ENCODE measurements at regions not wholly inside any gene's neighbourhood (a gene's known extent, or its start where the extent isn't known, plus 50 kb on each side); places are given as distances from the start of the nearest gene placed in this dataset.

DNA sequence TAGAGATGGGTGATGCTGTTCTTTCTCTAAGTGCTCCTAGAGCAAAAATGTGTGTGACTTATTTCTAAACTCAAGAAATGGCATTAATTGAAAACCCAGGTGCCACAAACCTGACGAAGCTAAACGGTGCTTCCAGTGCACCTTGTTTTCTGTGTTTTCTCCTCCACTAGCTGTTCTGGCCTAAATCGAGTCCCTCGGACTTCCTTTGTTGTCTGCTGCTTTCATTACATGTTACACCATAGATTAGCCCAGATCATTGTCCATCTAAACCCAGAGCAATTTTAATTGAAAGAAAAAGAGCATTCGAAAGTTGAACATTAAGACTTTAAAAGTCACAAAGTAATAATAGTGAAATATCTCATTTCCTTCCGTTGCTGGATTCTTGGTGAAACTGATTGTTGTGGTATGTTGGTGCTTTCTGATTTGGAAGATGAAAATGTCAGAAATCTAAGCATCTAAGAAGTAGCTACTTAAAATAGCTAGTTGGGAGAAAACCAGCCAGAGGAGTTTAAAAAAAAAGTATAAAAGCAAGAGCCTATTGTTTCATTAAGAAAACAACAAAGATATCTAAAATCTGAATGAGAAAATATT, 219.6 kb upstream of the G2E3 start:
- Mint-ChIP-seq H3K36me3 (ENCODE audit: low read depth) (no peaks in the 10 kb centered on the region), H3K27me3 (ENCODE audit: insufficient read depth, low read depth, poor library complexity) (no peaks in the 10 kb centered on the region), H3K4me3 (no peak overlapping the region), H3K27ac (no peak overlapping the region), H3K4me1 (no peaks in the 10 kb centered on the region), H3K9me3 (no peaks in the 10 kb centered on the region)
- DNase-seq (ENCODE audit: low spot score) = no peak
- Histone ChIP-seq H3K27me3 (ENCODE audit: insufficient read depth) (no peaks in the 10 kb centered on the region), H3K27ac (ENCODE audit: low read depth) (no peak overlapping the region), H3K9me2 (ENCODE audit: insufficient read depth) (no peaks in the 10 kb centered on the region), H3K4me2 (no peak overlapping the region), H2AFZ (peak overlapping the region; percentile 72; the same call in 1 of the 2 replicates), H3K4me1 (ENCODE audit: insufficient read depth) (no peaks in the 10 kb centered on the region), H3F3A (replicated peaks; ENCODE audit: low read depth) (no peaks in the 10 kb centered on the region), H3K4me3 (no peak overlapping the region), H4K20me1 (replicated peaks; ENCODE audit: insufficient read depth) (no peaks in the 10 kb centered on the region), H3K79me2 (replicated peaks; ENCODE audit: insufficient read depth) (no peaks in the 10 kb centered on the region), H3K36me3 (ENCODE audit: insufficient read depth) (no peaks in the 10 kb centered on the region)
- ATAC-seq = no peak
- TF ChIP-seq CREB1 (CRISPR knock-in tag; IDR thresholded peaks at IDR 0.05; ENCODE audit: low read depth) (no peak), ZNF331 (CRISPR knock-in tag; IDR thresholded peaks at IDR 0.05; ENCODE audit: low read depth) (no peak), ZNF114 (CRISPR knock-in tag; IDR thresholded peaks at IDR 0.05) (no peak), POLR2AphosphoS5 (IDR thresholded peaks at IDR 0.05; ENCODE audit: low read depth) (no peak), EZH2phosphoT487 (IDR thresholded peaks at IDR 0.05; ENCODE audit: unreplicated experiment) (no peak), NANOG (IDR thresholded peaks at IDR 0.05; ENCODE audit: borderline replicate concordance) (no peak), EZH2 (IDR thresholded peaks at IDR 0.05; ENCODE audit: low read depth, unreplicated experiment) (no peak), STAT1 (IDR thresholded peaks at IDR 0.05; ENCODE audit: unreplicated experiment) (no peak), JUNB (IDR thresholded peaks at IDR 0.05; ENCODE audit: unreplicated experiment) (no peak)
- TF ChIP-seq, protein P1, sequence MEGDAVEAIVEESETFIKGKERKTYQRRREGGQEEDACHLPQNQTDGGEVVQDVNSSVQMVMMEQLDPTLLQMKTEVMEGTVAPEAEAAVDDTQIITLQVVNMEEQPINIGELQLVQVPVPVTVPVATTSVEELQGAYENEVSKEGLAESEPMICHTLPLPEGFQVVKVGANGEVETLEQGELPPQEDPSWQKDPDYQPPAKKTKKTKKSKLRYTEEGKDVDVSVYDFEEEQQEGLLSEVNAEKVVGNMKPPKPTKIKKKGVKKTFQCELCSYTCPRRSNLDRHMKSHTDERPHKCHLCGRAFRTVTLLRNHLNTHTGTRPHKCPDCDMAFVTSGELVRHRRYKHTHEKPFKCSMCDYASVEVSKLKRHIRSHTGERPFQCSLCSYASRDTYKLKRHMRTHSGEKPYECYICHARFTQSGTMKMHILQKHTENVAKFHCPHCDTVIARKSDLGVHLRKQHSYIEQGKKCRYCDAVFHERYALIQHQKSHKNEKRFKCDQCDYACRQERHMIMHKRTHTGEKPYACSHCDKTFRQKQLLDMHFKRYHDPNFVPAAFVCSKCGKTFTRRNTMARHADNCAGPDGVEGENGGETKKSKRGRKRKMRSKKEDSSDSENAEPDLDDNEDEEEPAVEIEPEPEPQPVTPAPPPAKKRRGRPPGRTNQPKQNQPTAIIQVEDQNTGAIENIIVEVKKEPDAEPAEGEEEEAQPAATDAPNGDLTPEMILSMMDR (conservative IDR thresholded peaks at IDR 0.05; ENCODE audit: low read depth in 2 of 2) = no peak
- TF ChIP-seq, protein P2, sequence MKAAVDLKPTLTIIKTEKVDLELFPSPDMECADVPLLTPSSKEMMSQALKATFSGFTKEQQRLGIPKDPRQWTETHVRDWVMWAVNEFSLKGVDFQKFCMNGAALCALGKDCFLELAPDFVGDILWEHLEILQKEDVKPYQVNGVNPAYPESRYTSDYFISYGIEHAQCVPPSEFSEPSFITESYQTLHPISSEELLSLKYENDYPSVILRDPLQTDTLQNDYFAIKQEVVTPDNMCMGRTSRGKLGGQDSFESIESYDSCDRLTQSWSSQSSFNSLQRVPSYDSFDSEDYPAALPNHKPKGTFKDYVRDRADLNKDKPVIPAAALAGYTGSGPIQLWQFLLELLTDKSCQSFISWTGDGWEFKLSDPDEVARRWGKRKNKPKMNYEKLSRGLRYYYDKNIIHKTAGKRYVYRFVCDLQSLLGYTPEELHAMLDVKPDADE (IDR thresholded peaks at IDR 0.05) = no peak
- TF ChIP-seq, protein P3, sequence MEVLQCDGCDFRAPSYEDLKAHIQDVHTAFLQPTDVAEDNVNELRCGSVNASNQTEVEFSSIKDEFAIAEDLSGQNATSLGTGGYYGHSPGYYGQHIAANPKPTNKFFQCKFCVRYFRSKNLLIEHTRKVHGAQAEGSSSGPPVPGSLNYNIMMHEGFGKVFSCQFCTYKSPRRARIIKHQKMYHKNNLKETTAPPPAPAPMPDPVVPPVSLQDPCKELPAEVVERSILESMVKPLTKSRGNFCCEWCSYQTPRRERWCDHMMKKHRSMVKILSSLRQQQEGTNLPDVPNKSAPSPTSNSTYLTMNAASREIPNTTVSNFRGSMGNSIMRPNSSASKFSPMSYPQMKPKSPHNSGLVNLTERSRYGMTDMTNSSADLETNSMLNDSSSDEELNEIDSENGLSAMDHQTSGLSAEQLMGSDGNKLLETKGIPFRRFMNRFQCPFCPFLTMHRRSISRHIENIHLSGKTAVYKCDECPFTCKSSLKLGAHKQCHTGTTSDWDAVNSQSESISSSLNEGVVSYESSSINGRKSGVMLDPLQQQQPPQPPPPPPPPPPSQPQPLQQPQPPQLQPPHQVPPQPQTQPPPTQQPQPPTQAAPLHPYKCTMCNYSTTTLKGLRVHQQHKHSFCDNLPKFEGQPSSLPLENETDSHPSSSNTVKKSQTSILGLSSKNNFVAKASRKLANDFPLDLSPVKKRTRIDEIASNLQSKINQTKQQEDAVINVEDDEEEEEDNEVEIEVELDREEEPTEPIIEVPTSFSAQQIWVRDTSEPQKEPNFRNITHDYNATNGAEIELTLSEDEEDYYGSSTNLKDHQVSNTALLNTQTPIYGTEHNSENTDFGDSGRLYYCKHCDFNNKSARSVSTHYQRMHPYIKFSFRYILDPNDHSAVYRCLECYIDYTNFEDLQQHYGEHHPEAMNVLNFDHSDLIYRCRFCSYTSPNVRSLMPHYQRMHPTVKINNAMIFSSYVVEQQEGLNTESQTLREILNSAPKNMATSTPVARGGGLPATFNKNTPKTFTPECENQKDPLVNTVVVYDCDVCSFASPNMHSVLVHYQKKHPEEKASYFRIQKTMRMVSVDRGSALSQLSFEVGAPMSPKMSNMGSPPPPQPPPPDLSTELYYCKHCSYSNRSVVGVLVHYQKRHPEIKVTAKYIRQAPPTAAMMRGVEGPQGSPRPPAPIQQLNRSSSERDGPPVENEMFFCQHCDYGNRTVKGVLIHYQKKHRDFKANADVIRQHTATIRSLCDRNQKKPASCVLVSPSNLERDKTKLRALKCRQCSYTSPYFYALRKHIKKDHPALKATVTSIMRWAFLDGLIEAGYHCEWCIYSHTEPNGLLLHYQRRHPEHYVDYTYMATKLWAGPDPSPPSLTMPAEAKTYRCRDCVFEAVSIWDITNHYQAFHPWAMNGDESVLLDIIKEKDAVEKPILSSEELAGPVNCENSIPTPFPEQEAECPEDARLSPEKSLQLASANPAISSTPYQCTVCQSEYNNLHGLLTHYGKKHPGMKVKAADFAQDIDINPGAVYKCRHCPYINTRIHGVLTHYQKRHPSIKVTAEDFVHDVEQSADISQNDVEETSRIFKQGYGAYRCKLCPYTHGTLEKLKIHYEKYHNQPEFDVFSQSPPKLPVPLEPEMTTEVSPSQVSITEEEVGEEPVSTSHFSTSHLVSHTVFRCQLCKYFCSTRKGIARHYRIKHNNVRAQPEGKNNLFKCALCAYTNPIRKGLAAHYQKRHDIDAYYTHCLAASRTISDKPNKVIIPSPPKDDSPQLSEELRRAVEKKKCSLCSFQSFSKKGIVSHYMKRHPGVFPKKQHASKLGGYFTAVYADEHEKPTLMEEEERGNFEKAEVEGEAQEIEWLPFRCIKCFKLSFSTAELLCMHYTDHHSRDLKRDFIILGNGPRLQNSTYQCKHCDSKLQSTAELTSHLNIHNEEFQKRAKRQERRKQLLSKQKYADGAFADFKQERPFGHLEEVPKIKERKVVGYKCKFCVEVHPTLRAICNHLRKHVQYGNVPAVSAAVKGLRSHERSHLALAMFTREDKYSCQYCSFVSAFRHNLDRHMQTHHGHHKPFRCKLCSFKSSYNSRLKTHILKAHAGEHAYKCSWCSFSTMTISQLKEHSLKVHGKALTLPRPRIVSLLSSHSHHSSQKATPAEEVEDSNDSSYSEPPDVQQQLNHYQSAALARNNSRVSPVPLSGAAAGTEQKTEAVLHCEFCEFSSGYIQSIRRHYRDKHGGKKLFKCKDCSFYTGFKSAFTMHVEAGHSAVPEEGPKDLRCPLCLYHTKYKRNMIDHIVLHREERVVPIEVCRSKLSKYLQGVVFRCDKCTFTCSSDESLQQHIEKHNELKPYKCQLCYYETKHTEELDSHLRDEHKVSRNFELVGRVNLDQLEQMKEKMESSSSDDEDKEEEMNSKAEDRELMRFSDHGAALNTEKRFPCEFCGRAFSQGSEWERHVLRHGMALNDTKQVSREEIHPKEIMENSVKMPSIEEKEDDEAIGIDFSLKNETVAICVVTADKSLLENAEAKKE (CRISPR knock-in tag; IDR thresholded peaks at IDR 0.05) = no peak
- TF ChIP-seq, protein P4, sequence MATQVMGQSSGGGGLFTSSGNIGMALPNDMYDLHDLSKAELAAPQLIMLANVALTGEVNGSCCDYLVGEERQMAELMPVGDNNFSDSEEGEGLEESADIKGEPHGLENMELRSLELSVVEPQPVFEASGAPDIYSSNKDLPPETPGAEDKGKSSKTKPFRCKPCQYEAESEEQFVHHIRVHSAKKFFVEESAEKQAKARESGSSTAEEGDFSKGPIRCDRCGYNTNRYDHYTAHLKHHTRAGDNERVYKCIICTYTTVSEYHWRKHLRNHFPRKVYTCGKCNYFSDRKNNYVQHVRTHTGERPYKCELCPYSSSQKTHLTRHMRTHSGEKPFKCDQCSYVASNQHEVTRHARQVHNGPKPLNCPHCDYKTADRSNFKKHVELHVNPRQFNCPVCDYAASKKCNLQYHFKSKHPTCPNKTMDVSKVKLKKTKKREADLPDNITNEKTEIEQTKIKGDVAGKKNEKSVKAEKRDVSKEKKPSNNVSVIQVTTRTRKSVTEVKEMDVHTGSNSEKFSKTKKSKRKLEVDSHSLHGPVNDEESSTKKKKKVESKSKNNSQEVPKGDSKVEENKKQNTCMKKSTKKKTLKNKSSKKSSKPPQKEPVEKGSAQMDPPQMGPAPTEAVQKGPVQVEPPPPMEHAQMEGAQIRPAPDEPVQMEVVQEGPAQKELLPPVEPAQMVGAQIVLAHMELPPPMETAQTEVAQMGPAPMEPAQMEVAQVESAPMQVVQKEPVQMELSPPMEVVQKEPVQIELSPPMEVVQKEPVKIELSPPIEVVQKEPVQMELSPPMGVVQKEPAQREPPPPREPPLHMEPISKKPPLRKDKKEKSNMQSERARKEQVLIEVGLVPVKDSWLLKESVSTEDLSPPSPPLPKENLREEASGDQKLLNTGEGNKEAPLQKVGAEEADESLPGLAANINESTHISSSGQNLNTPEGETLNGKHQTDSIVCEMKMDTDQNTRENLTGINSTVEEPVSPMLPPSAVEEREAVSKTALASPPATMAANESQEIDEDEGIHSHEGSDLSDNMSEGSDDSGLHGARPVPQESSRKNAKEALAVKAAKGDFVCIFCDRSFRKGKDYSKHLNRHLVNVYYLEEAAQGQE (IDR thresholded peaks at IDR 0.05; ENCODE audit: unreplicated experiment) = no peak

Measured in GM23338 (cell line).